ENCODE measurements at regions not wholly inside any gene's neighbourhood (a gene's known extent, or its start where the extent isn't known, plus 50 kb on each side); places are given as distances from the start of the nearest gene placed in this dataset.
"Not testable (repeated sequence)": the region's sequence is repeated elsewhere in the genome, so short reads cannot be mapped to it uniquely, and the experiment has no call there.

GRCh38 chr15:91652610-91653207, 200.8 kb upstream of the SLCO3A1 start:
- H3K4me3 ChIP-seq, result no peak overlapping the region
- H3K27ac ChIP-seq, result no peak overlapping the region
- intact Hi-C loops (cut with DNase I), result no loop called here
- no peaks in the 10 kb centered on the region for H3K27me3 ChIP-seq
- no peak for ATAC-seq
- no peaks in the 10 kb centered on the region for H3K9me3 ChIP-seq
- no peak for DNase-seq
- 64% methylated on average over 7 of the region's 7 CpGs for WGBS (ENCODE audit: insufficient coverage, low coverage, low lambda C conversion rate, missing lambda C conversion rate)
- TF ChIP-seq POLR2A (IDR thresholded peaks at IDR 0.05) (no peak), CTCF (IDR thresholded peaks at IDR 0.05) (no peak)
- no peaks in the 10 kb centered on the region for H3K36me3 ChIP-seq
- no peaks in the 10 kb centered on the region for H3K4me1 ChIP-seq

DNA sequence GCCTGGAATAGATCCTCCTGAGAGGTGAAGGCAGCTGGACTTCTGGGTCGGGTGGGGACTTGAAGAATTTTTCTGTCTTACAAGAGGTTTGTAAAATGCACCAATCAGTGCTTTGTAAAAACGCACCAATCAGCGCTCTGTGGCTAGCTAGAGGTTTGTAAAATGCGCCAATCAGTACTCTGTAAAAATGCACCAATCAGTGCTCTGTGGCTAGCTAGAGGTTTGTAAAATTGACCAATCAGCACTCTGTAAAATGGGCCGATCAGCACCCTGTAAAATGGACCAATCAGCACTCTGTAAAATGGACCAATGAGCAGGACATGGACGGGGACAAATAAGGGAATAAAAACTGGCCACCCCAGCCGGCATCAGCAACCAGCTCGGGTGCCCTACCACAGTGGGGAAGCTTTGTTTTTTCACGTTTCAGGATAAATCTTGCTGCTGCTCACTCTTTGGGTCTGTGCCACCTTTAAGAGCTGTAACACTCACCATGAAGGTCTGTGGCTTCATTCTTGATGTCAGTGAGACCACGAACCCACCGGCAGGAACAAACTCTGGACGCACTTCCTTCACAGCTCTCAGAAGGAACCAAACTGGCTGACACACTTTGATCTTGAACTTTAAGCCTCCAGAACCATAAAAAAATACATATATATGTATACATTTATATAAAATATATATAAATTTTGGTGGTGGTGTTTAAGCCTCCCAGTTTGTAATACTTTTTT, 197.8 kb upstream of the SLCO3A1 start:
- H3K36me3 ChIP-seq; H3K27ac ChIP-seq; H3K4me1 ChIP-seq; intact Hi-C loops (cut with DNase I); H3K4me3 ChIP-seq; H3K27me3 ChIP-seq; ATAC-seq; DNase-seq; H3K9me3 ChIP-seq: not testable (repeated sequence)
- WGBS (ENCODE audit: insufficient coverage, low coverage, low lambda C conversion rate, missing lambda C conversion rate), result 73% methylated on average over 11 of the region's 12 CpGs

GRCh38 chr15:91660174-91660649, 193.3 kb upstream of the SLCO3A1 start:
- no peak for ATAC-seq
- H3K36me3 ChIP-seq, result no peaks in the 10 kb centered on the region
- TF ChIP-seq POLR2A (IDR thresholded peaks at IDR 0.05), result no peak
- TF ChIP-seq CTCF (IDR thresholded peaks at IDR 0.05), result no peak
- no peaks in the 10 kb centered on the region for H3K9me3 ChIP-seq
- H3K27ac ChIP-seq, result no peak overlapping the region
- H3K27me3 ChIP-seq, result no peaks in the 10 kb centered on the region
- 34% methylated on average over 6 of the region's 6 CpGs for WGBS (ENCODE audit: insufficient coverage, low coverage, low lambda C conversion rate, missing lambda C conversion rate)
- no peak for DNase-seq
- no peak overlapping the region for H3K4me3 ChIP-seq
- intact Hi-C loops (cut with DNase I), result no loop called here
- peaks cover 0 to 3% (median 0%) of the 10 kb centered on the region in 4 donors for H3K4me1 ChIP-seq

- Histone ChIP-seq H3K4me1 (peaks cover 0 to 3% (median 0%) of the 10 kb centered on the region in 4 donors), H3K27me3 (no peaks in the 10 kb centered on the region), H3K9me3 (no peaks in the 10 kb centered on the region), H3K4me3 (peak overlapping the region in 2 of 3 donors; percentile 15 to 37), H3K36me3 (no peaks in the 10 kb centered on the region), H3K27ac (peak overlapping the region; percentile 66 to 82 (median 70))
- TF ChIP-seq CTCF (IDR thresholded peaks at IDR 0.05) (no peak), POLR2A (IDR thresholded peaks at IDR 0.05) (no peak)
- intact Hi-C loops (cut with DNase I), result no loop called here
- ATAC-seq, result peak; percentile 89 to 95 (median 92)
- peak in 1 of 3 donors; percentile 68 for DNase-seq
- 43% methylated on average over 3 of the region's 6 CpGs for WGBS (ENCODE audit: insufficient coverage, low coverage, low lambda C conversion rate, missing lambda C conversion rate)
Measured at GRCh38 chr15:91664224-91664836, 189.2 kb upstream of the SLCO3A1 start.

DNA sequence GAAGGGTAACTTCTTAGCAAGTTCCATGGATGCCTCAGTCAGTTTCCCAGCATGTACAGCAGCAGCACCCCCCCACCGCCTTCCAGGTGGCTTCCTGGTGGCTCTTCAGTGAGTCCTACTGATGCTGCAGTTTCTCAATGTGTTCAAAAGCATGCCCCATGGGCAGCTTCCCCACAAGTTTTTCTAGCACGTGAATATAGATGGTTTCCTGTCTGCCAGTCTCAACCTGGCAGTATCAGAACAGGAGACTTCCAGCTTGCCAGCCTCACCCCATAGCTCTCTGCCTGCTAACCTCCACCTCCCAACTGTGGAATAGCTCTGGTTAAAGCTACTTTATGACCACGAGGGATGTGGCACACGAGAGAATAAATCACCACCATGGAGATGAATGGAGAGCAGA, 188.3 kb upstream of the SLCO3A1 start:
- no peaks in the 10 kb centered on the region for H3K36me3 ChIP-seq
- H3K9me3 ChIP-seq, result no peaks in the 10 kb centered on the region
- peaks cover 0 to 3% (median 0%) of the 10 kb centered on the region in 4 donors for H3K4me1 ChIP-seq
- intact Hi-C loops (cut with DNase I), result no loop called here
- DNase-seq, result no peak
- H3K27me3 ChIP-seq, result no peaks in the 10 kb centered on the region
- TF ChIP-seq POLR2A (IDR thresholded peaks at IDR 0.05) (no peak), CTCF (IDR thresholded peaks at IDR 0.05) (no peak)
- H3K27ac ChIP-seq, result peak overlapping the region in 1 of 3 donors; percentile 82
- H3K4me3 ChIP-seq, result no peak overlapping the region
- WGBS (ENCODE audit: insufficient coverage, low coverage, low lambda C conversion rate, missing lambda C conversion rate), result 53% methylated on average over 2 of the region's 4 CpGs
- ATAC-seq, result no peak
